Prostate gland (tissue), 2 donors: ENCODE measurements at regions not wholly inside any gene's neighbourhood (a gene's known extent, or its start where the extent isn't known, plus 50 kb on each side); places are given as distances from the start of the nearest gene placed in this dataset.

Source experiments
- DNase-seq: peaks from one replicate; pipeline ENCODE4 v3.0.0-alpha.2; 2019; ENCODE audit warnings: low spot score
- H3K27ac ChIP-seq, 2 donors: fragments of 200-600 bp; sonication (generic); 2 replicates each; pipeline ENCODE4 v1.5.1; 2017 to 2019
- H3K27me3 ChIP-seq: fragments of 200-600 bp; sonication (generic); replicated peaks from 2 replicates; pipeline ENCODE4 v1.5.1; 2019; ENCODE audit not compliant: insufficient read depth
- H3K36me3 ChIP-seq, 2 donors: fragments of 200-600 bp; sonication (generic); 1 replicate in 1 of 2; 2 replicates in 1 of 2; pipeline versions ENCODE4 v1.5.1 to v1.8.1; 2017 to 2019
- H3K4me1 ChIP-seq: fragments of 200-600 bp; sonication (generic); replicated peaks from 2 replicates; pipeline ENCODE4 v1.5.1; 2019
- H3K4me3 ChIP-seq, 2 donors: fragments of 200-600 bp; sonication (generic); 2 replicates each; pipeline ENCODE4 v1.5.1; 2017 to 2019
- H3K9me3 ChIP-seq: fragments of 200-600 bp; sonication (generic); 2 replicates; pipeline ENCODE4 v1.5.1; 2017
- CTCF ChIP-seq, 4 experiments: fragments of 200-600 bp in 2 of 4; fragments of 450-650 bp in 2 of 4; sonication (generic) in 2 of 4; IDR thresholded peaks; 1 replicate in 3 of 4; 2 replicates in 1 of 4; pipeline ENCODE4 v1.5.1; 2016 to 2019; ENCODE audit warnings: antibody characterized with exemption in 4 of 4, mild to moderate bottlenecking in 2 of 4, moderate library complexity in 2 of 4
- POLR2A ChIP-seq: fragments of 450-650 bp; IDR thresholded peaks from one replicate; pipeline ENCODE4 v1.6.1; 2016; ENCODE audit warnings: antibody characterized with exemption, mild to moderate bottlenecking
- POLR2AphosphoS5 ChIP-seq: sonication (generic); formaldehyde crosslinking; IDR thresholded peaks from one replicate; pipeline ENCODE4 v1.6.1; 2017; ENCODE audit warnings: antibody characterized with exemption
- WGBS: methylation state at CpG from one replicate; pipeline ENCODE4 v1.1.5; 2018; 5-methylcytosine and 5-hydroxymethylcytosine counted together
- intact Hi-C: fragments of 100-400 bp; cut with DNase I; formaldehyde crosslinking; loops from one replicate; pipeline ENCODE4 v1.14.2; 2022

- no peaks in the 10 kb centered on the region for H3K9me3 ChIP-seq
- WGBS: 81% methylated on average over 3 of the region's 3 CpGs
- H3K27ac ChIP-seq: no peak overlapping the region
- H3K4me1 ChIP-seq: no peaks in the 10 kb centered on the region
- TF ChIP-seq POLR2AphosphoS5 (no peak), CTCF (IDR thresholded peaks at IDR 0.05) (no peak), POLR2A (no peak)
- no peak overlapping the region for H3K4me3 ChIP-seq
- no peak for DNase-seq
- no peaks in the 10 kb centered on the region for H3K27me3 ChIP-seq
- H3K36me3 ChIP-seq: no peaks in the 10 kb centered on the region
- intact Hi-C loops: no loop called here
Observed at GRCh38 chr4:144442713-144443112, 203.2 kb upstream of the HHIP start.

GRCh38 chr4:144449611-144450010 lies 196.3 kb upstream of the HHIP start:
- 79% methylated on average over 10 of the region's 10 CpGs for WGBS
- intact Hi-C loops: no loop called here

GRCh38 chr4:144450526-144450925 lies 195.4 kb upstream of the HHIP start:
- intact Hi-C loops: no loop called here
- H3K27ac ChIP-seq: no peak overlapping the region
- no peaks in the 10 kb centered on the region for H3K4me1 ChIP-seq
- TF ChIP-seq POLR2A (no peak), POLR2AphosphoS5 (no peak), CTCF (IDR thresholded peaks at IDR 0.05) (no peak)
- 89% methylated on average over 2 of the region's 2 CpGs for WGBS
- H3K4me3 ChIP-seq: no peak overlapping the region
- H3K36me3 ChIP-seq: no peaks in the 10 kb centered on the region
- H3K9me3 ChIP-seq: no peaks in the 10 kb centered on the region
- no peaks in the 10 kb centered on the region for H3K27me3 ChIP-seq
- no peak for DNase-seq

More at GRCh38 chr4:144449611-144450010, 196.3 kb upstream of the HHIP start:
- no peak overlapping the region for H3K27ac ChIP-seq
- H3K4me1 ChIP-seq: no peaks in the 10 kb centered on the region
- no peaks in the 10 kb centered on the region for H3K9me3 ChIP-seq
- DNase-seq: no peak
- no peaks in the 10 kb centered on the region for H3K27me3 ChIP-seq
- H3K36me3 ChIP-seq: no peaks in the 10 kb centered on the region
- TF ChIP-seq POLR2AphosphoS5 (no peak), POLR2A (no peak), CTCF (IDR thresholded peaks at IDR 0.05) (no peak)
- no peak overlapping the region for H3K4me3 ChIP-seq

GRCh38 chr4:144451766-144452450 lies 194.0 kb upstream of the HHIP start:
- TF ChIP-seq POLR2AphosphoS5 (no peak), POLR2A (no peak), CTCF (IDR thresholded peaks at IDR 0.05) (no peak)
- Histone ChIP-seq H3K27me3 (no peaks in the 10 kb centered on the region), H3K4me3 (no peak overlapping the region), H3K36me3 (no peaks in the 10 kb centered on the region), H3K27ac (no peak overlapping the region), H3K4me1 (no peaks in the 10 kb centered on the region), H3K9me3 (no peaks in the 10 kb centered on the region)
- no peak for DNase-seq
- 41% methylated on average over 3 of the region's 3 CpGs for WGBS
- intact Hi-C loops: no loop called here

GRCh38 chr4:144456196-144456595 lies 189.8 kb upstream of the HHIP start:
- Histone ChIP-seq H3K4me3 (no peak overlapping the region), H3K27ac (no peak overlapping the region), H3K4me1 (no peaks in the 10 kb centered on the region), H3K9me3 (no peaks in the 10 kb centered on the region), H3K36me3 (no peaks in the 10 kb centered on the region), H3K27me3 (no peaks in the 10 kb centered on the region)
- intact Hi-C loops: no loop called here
- no peak for TF ChIP-seq POLR2AphosphoS5
- TF ChIP-seq POLR2A: no peak
- TF ChIP-seq CTCF (IDR thresholded peaks at IDR 0.05): no peak
- WGBS: 98% methylated on average over 2 of the region's 2 CpGs
- DNase-seq: no peak
